ENCODE measurements at regions not wholly inside any gene's neighbourhood (a gene's known extent, or its start where the extent isn't known, plus 50 kb on each side); places are given as distances from the start of the nearest gene placed in this dataset.
A peak's percentile ranks its signal among the peaks of the same experiment; 100 is the strongest.

DNA sequence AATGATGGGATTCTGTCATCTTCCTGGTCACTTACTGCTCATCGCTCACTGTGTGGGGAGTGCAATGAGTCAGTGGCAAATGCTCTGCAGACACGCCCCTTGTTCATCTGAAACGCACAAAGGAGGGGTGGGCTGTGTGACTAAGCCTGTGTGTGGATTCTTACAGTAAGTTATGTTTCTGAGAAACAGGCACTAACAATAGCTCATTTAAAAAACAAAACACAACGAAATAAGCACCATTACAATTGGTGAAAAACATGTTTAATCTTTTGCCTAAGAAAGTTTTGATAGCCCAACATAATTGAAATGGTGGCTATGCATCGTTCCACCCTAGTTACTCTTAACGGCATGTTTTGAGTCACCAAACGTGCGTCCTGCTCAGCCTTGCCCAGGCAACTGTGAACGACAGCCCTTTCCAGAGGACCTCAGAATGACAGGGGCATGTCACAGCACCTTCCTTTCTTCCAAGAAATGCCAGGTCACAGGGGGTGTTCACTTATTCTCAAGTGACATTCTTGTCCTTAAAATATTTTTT, 118.4 kb upstream of the SGK1 start:
- DNase-seq = peak in 2 of 3 donors; percentile 33 to 61
- no peaks in the 10 kb centered on the region for H3K9me3 ChIP-seq

DNA sequence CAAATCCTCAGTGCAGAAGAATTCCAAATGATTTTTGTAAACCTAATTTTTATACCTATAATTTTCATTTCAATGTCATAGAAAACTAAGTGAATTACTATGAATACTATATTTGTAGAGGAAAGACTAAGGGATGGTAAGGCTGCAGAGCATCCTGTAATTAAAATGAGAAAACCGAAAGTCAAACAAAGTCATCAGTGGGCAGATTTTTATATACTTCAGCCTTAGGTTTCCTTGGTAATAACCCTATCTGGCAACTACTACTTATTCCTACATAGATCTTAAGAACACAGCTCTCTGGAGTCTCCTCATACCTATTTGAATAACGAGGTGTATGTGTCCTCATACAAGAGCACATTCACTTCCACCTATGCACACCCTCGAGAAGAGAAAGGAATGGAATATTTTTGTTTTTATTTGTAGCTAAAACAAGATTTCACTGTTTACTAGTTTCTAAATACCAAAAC, 117.9 kb upstream of the SGK1 start:
- H3K27me3 ChIP-seq = no peaks in the 10 kb centered on the region
- DNase-seq = no peak
- no peaks in the 10 kb centered on the region for H3K36me3 ChIP-seq
- H3K9me3 ChIP-seq = no peaks in the 10 kb centered on the region
- TF ChIP-seq POLR2A (IDR thresholded peaks at IDR 0.05) = no peak
- TF ChIP-seq, protein P1, sequence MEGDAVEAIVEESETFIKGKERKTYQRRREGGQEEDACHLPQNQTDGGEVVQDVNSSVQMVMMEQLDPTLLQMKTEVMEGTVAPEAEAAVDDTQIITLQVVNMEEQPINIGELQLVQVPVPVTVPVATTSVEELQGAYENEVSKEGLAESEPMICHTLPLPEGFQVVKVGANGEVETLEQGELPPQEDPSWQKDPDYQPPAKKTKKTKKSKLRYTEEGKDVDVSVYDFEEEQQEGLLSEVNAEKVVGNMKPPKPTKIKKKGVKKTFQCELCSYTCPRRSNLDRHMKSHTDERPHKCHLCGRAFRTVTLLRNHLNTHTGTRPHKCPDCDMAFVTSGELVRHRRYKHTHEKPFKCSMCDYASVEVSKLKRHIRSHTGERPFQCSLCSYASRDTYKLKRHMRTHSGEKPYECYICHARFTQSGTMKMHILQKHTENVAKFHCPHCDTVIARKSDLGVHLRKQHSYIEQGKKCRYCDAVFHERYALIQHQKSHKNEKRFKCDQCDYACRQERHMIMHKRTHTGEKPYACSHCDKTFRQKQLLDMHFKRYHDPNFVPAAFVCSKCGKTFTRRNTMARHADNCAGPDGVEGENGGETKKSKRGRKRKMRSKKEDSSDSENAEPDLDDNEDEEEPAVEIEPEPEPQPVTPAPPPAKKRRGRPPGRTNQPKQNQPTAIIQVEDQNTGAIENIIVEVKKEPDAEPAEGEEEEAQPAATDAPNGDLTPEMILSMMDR (IDR thresholded peaks at IDR 0.05) = no peak
- no peak overlapping the region for H3K4me3 ChIP-seq
- no peaks in the 10 kb centered on the region for H3K4me1 ChIP-seq
- no peak overlapping the region for H3K27ac ChIP-seq

More for the DNA sequence above, 118.4 kb upstream of the SGK1 start:
- H3K4me1 ChIP-seq = no peaks in the 10 kb centered on the region
- no peak for TF ChIP-seq POLR2A (IDR thresholded peaks at IDR 0.05)
- TF ChIP-seq, protein P1 (IDR thresholded peaks at IDR 0.05) = no peak
- no peaks in the 10 kb centered on the region for H3K36me3 ChIP-seq
- no peak overlapping the region for H3K4me3 ChIP-seq
- H3K27ac ChIP-seq = no peak overlapping the region
- H3K27me3 ChIP-seq = no peaks in the 10 kb centered on the region

DNA sequence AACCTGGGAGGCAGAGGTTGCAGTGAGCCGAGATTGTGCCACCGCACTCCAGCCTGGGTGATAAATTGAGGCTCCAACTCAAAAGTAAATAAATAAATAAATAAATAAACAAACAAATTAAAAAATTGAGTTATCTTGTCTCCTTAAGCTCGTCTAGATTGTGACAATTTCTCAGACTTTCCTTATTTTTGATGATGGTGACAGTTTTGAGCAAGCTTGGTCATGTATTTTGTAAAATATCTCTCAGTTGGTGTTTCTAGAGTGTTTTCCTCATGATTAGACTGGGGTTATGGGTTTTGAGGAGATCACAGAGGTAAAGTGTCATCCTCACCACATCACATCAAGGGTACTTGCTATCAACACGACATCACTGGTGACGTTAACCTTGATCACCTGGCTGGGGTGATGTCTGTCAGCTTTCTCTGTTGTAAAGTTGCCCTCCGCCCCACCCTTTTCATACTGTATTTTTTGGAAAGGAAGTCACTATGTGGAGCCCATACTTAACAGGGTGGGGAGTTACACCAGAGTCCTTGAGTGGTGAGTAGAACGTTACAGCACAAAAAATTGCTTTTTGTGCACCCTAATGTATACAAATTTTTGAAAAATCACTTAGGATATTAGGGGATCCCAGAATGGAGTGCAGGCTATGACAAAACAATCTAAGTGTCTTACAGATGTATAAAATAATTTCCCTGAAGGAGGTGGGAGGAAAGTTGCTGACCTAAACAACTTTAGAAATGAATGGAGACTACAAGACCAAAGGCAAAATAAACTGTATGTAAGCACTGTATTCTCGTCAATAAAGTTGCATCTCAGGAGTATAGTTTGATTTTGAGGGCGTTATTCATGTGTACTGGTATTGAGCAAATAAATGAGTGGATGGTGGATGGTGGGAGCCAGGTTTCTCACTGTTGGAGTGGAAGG, 116.4 kb upstream of the SGK1 start:
- no peaks in the 10 kb centered on the region for H3K36me3 ChIP-seq
- H3K9me3 ChIP-seq = no peaks in the 10 kb centered on the region
- no peaks in the 10 kb centered on the region for H3K4me1 ChIP-seq
- no peak overlapping the region for H3K27ac ChIP-seq
- H3K27me3 ChIP-seq = no peaks in the 10 kb centered on the region
- no peak overlapping the region for H3K4me3 ChIP-seq
- no peak for TF ChIP-seq POLR2A (IDR thresholded peaks at IDR 0.05)
- TF ChIP-seq, protein P1 (IDR thresholded peaks at IDR 0.05) = no peak
- DNase-seq = no peak

DNA sequence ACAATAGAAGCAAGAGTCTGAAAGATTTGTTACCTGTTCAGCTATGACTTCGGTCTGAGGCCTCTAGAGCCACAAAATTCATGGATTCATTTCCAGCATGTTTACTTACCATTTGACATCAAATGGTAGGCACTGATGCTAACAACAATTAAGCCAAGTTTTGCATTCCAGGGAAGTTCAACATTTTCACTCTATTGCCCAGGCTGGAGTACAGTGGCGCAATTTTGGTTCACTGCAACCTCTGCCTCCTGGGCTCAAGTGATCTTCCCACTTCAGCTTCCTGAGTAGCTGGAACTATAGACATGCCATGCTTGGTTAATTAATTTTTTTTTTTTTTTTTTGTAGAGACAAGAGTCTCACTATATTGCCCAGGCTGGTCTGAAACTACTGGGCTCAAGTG, 114.1 kb upstream of the SGK1 start:
- no peaks in the 10 kb centered on the region for H3K4me1 ChIP-seq
- H3K36me3 ChIP-seq = no peaks in the 10 kb centered on the region
- TF ChIP-seq, protein P1 (IDR thresholded peaks at IDR 0.05) = no peak
- H3K27ac ChIP-seq = no peak overlapping the region
- no peak for DNase-seq
- no peak overlapping the region for H3K4me3 ChIP-seq
- no peaks in the 10 kb centered on the region for H3K27me3 ChIP-seq
- no peaks in the 10 kb centered on the region for H3K9me3 ChIP-seq

DNA sequence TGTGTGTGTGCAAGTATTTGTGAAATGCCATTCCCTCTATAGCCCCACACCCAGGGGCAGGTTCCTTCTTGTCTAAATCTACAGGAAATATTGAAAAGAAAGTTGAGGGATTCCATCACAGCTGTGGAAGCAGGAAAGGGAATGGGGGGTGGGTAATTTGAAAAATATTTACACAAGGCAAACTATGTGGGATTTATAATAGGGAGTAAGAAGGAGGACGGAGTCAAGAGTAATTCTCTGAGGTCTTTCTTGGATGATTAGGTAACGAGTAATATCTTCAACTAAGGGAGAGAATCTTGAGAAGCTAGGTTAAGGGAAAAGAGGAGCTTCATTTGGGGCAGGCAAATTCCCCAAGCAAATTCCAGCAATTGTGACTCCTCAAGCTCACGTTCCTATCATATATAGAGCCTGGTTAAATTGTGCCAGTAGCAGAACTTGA, 113.5 kb upstream of the SGK1 start:
- H3K27me3 ChIP-seq = no peaks in the 10 kb centered on the region
- H3K4me1 ChIP-seq = no peaks in the 10 kb centered on the region
- TF ChIP-seq POLR2A (IDR thresholded peaks at IDR 0.05) = no peak
- TF ChIP-seq, protein P1 (IDR thresholded peaks at IDR 0.05) = no peak
- DNase-seq = no peak
- H3K4me3 ChIP-seq = no peak overlapping the region
- H3K36me3 ChIP-seq = no peaks in the 10 kb centered on the region
- H3K27ac ChIP-seq = no peak overlapping the region
- H3K9me3 ChIP-seq = no peaks in the 10 kb centered on the region

Measured in Peyer's patch (tissue), 4 donors.